OCI-LY1 (cell line): ENCODE measurements at regions not wholly inside any gene's neighbourhood (a gene's known extent, or its start where the extent isn't known, plus 50 kb on each side); places are given as distances from the start of the nearest gene placed in this dataset.

ENCODE experiments used
- CTCF ChIP-seq: fragments of 200-600 bp; sonication (generic), shearing (Covaris generic); IDR thresholded peaks from 2 replicates; pipeline ENCODE4 v1.5.1; 2017; ENCODE audit warnings: mild to moderate bottlenecking, antibody characterized with exemption, low read length, moderate library complexity, mixed read lengths
- EZH2 ChIP-seq: fragments of 200-600 bp; sonication (generic), shearing (Covaris generic); IDR thresholded peaks from 2 replicates; pipeline ENCODE4 v1.8.0; 2017; ENCODE audit warnings: borderline replicate concordance, mixed run types, mild to moderate bottlenecking, antibody characterized with exemption, low read length, moderate library complexity, mixed read lengths

DNA sequence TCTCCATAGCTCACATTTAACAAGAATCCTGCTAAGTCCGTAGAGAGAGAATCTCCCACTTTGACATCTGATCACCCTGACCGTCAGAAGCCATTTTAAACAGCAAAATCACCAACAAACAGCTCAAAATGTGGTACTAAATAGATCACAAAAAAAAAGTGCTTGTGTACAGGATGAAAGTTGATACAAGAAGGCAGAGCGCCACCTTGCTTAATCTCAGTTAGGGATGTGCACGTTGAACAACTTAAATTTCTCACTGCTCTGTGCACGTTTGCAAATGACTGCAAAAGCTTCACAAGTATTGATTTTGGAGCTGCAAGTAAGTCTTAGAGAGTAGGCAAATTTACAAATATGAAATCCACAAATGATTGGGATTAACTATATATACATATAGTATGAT, 63.1 kb upstream of the NREP start:
- no peak for TF ChIP-seq EZH2
- TF ChIP-seq CTCF: peak; percentile 33; the same call in 1 of the 2 replicates
